GM12874 (cell line): ENCODE measurements at regions not wholly inside any gene's neighbourhood (a gene's known extent, or its start where the extent isn't known, plus 50 kb on each side); places are given as distances from the start of the nearest gene placed in this dataset.

Source experiments
- CTCF ChIP-seq: IDR thresholded peaks from 2 replicates; pipeline ENCODE4 v1.5.1; 2011; ENCODE audit warnings: low read depth, mild to moderate bottlenecking, control low read depth, low read length, moderate library complexity; ENCODE audit not compliant: insufficient read depth

DNA sequence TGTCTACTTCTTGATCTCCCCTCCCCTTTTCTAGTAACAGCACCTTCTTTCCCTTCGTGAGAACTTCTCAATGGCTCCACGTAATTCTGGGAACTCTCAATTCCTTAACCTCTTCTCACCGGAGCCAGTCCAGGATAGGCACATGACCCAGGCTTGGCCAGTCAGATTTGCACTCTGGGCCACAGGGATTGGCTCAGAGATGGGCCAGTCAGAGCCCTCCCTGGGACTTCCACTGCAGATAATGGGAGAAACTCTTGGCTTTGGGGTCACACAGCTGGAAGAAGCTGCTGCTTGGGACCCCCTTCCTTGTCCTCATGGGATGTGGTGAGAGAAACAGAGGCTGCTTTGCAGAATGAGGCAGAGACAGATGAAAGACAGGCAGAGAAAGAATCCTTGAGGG, 302.3 kb downstream of the PTPRU start:
- no peak for TF ChIP-seq CTCF

DNA sequence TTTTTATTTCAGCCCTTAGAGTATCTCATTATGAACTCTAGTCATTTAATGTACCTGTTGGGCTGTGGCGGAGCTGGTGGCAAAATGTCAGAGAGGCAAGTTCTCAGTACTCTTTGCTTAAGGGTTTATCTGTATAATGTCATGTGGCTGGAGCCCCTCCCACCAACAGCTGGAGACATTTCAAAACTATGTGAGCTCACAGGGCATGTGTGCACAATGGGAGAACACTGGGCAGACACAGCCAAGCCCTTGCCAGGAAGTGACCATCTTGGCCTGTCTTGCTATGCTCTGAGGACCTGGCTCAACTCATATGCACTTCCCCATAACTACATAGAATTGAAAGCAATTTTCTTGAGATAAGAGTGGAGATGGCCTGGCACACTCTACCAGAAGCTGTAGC, 296.4 kb downstream of the PTPRU start:
- no peak for TF ChIP-seq CTCF

- no peak for TF ChIP-seq CTCF
Observed at GRCh38 chr1:29532285-29532684, 296.0 kb downstream of the PTPRU start.

- TF ChIP-seq CTCF = no peak
Observed at GRCh38 chr1:29531596-29531995, 295.3 kb downstream of the PTPRU start.

GRCh38 chr1:29529677-29530278, 293.5 kb downstream of the PTPRU start:
- no peak for TF ChIP-seq CTCF

GRCh38 chr1:29527314-29528004, 291.1 kb downstream of the PTPRU start:
- no peak for TF ChIP-seq CTCF

DNA sequence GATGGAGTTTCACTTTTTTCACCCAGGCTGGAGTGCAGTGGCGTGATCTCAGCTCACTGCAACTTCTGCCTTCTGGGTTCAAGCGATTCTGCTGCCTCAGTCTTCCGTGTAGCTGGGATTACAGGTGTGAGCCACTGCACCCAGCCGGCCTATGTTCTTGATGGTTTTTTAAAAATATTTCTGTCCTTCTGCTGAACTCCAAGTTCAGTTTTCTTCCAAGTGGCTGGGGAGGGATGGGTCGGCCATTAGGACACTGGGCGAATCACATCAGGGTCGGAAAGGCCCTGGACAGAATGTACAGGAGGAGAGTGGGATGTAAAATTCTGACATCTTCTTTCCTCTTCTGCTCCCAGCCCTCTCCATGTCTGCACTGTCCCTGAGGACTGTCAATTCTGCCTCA, 289.6 kb downstream of the PTPRU start:
- no peak for TF ChIP-seq CTCF
